ENCODE measurements at regions not wholly inside any gene's neighbourhood (a gene's known extent, or its start where the extent isn't known, plus 50 kb on each side); places are given as distances from the start of the nearest gene placed in this dataset.

GRCh38 chr1:208332774-208333126 is 88.6 kb upstream of the PLXNA2 start:
- TF ChIP-seq POLR2AphosphoS5 (IDR thresholded peaks at IDR 0.05; ENCODE audit: low read depth, low read length) (no peak), REST (IDR thresholded peaks at IDR 0.05; ENCODE audit: insufficient read depth in 1 of 2, low read depth in 2 of 2, low read length in 2 of 2) (no peak)

Data from PFSK-1 (cell line).